NCI-H524 treated with DMSO at 0.1 percent for 48 hours (cell line): ENCODE measurements at regions not wholly inside any gene's neighbourhood (a gene's known extent, or its start where the extent isn't known, plus 50 kb on each side); places are given as distances from the start of the nearest gene placed in this dataset.
A peak's percentile ranks its signal among the peaks of the same experiment; 100 is the strongest.
"Not testable (repeated sequence)": the region's sequence is repeated elsewhere in the genome, so short reads cannot be mapped to it uniquely, and the experiment has no call there.

Source experiments
- DNase-seq: peaks from one replicate; lab custom pipeline; 2025; lab: John Stamatoyannopoulos, UW

DNA sequence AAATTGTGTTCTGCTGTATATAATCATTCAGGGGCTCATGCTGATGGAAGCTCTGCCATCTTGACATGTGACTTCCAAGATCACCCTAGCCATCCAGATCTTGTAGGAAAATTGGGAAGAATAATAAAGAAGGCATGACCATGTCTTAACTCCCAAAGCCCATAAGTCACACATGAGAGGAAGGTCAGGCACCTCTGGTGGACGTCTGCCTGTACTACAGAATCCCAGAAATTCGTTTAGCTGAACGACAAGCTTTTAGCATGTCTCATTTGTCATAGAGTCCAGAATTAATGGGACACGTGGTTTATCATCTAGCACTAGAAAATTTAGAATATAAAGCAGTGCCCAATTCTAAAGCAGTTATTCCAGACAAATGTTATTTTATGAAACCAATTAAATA, 212.7 kb downstream of the CENPC start:
- no peak for DNase-seq

DNA sequence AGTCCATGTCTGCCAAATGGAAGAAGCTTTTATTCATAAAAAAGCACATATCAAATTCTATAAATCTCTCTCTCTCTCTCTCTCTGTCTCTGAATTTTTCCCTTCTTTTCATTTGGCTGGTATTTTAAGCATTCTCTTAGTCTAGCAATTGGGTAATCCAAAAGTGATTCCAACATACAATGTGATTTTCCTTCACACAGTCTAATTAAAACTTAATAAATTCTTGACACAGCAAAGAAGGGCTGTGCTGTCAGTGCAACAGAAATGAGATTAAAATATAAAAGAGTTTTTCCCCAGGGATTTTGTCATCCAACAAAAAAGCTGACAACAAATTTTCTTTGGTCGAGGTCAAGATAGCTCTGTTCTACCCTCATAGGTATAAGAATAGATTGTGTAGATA, 216.9 kb downstream of the CENPC start:
- no peak for DNase-seq

DNA sequence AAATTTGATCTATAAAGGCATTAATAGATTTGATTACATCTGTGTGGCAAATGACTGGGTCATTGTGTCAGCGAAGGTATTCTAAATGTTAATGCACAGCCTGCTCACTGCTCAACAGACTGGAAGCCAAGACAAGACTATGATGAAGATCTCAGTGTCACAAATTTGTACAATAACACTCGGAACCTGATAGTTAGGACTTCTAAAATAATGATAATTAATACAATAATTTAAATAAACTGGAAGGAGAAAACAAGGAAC, 217.4 kb downstream of the CENPC start:
- no peak for DNase-seq

DNA sequence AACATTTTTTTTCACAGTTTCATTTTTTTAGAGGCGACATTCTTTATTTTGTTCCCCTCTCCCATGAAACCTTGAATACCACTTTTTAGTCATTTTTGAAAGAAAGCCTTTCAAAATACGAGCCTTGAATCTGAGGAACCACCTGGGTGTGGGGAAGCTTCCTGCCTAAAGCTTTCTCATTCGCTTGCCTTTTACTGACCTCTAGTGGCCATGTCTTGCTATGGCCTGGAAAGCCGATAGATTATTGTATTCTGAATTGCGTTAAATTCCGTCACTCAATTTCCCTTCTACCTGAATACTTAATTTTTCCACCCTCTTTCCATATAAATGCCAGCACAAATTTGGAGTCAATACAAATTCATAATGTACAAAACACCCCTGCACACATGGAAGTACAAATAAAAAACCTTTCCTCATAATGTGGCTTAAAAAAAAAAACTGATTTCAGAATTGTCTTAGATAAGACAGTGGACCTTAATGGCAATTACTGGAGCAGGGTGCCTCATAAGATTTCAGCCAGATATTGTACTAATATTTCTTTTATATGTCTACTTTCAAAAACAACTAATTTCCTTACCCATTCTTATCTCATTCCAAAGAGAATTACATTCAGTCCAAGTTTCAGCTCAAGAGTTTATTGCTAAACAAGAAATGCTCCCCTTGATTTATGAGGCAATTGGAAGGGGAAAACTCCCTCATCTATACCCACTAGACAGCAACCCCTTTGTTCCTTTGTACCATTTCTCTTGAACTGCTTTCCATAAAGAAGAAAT, 217.9 kb downstream of the CENPC start:
- DNase-seq, result no peak

DNA sequence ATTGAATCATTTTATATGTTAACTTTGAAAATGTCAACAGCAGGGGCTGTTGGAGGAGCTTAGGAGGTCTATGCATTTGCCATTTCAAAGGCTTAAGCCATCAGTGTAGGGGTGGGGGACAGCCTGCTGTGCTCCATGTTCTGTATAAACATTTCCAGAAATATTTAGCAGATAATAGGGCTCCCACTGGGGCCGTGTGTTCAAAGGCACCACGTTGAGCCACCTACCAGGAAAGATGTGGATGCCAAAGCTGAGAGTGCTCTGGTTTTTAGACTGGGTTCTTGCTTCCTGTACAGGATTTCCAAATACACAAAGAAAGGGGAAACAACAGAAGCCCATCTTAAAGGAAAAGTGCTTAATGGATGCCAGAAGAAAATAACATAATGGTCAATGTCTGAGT, 219.5 kb downstream of the CENPC start:
- DNase-seq, result no peak

DNA sequence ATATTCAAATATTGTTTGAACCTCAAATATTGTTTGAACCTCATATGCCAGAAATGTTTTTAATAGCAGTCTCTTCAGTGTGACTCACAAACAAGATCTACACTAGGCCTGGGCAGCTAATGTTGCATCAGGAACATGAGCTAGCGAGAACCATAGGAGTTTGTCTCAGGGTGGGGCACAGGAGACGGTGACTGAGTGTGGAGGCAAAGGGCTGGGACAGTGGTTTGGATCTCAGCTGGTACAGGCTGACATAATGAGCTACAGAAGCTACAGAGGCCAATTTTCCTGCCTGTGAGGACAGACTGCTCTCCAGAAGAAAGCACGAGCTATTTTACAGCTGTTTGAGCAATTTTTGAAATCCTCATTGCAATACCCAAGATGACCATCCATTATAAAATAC, 224.7 kb downstream of the CENPC start:
- no peak for DNase-seq

DNA sequence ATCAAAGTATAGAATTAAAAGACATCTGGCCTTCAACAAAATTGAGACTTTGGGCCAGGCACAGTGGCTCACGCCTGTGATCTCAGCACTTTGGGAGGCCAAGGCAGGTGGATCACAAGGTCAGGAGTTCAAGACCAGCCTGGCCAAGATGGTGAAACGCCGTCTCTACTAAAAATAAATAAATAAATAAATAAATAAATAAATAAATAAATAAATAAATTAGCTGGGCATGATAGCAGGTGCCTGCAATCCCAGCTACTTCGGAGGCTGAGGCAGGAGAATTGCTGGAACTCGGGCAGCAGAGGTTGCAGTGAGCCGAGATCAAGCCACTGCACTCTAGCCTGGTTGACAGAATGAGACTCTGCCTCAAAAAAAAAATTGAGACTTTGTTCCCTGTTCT, 225.7 kb downstream of the CENPC start:
- not testable (repeated sequence) for DNase-seq

DNA sequence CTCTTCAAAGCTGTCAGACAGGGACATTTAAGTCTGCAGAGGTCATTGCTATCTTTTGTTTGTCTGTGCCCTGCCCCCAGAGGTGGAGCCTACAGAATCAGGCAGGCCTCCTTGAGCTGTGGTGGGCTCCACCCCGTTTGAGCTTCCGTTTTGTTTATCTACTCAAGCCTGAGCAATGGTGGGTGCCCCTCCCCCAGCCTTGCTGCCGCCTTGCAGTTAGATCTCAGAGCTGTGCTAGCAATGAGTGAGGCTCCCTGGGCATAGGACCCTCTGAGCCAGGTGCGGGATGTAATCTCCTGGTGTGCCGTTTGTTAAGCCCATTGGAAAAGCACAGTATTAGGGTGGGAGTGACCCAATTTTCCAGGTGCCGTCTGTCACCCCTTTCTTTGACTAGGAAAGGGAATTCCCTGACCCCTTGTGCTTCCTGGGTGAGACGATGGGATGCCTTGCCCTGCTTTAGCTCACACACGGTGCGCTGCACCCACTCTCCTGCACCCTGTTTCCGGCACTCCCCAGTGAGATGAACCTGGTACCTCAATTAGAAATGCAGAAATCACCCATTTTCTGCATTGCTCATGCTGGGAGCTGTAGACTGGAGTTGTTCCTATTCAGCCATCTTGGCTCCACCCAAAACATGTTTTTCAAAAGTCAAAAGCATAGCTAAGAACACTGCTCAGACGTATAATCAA, 244.7 kb downstream of the CENPC start:
- not testable (repeated sequence) for DNase-seq

DNA sequence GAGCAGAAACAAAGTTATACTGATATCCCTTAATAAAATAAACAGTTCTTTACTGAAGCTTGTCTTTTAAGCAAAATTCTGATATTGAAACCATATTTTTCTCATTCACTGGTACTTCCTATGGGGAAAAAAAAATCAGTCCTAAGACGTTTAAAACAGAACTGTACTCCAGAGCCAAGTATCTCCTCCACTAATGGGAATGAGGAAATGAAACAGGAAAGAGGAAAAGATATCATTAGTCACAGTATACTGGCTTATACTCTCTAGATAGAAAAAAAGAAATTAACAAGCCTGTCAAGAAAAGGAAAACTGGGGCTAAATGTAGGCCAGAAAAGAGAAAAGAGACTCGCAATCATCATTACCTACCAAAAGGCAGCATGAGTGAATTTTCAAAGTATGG, 252.7 kb downstream of the CENPC start:
- no peak for DNase-seq

DNA sequence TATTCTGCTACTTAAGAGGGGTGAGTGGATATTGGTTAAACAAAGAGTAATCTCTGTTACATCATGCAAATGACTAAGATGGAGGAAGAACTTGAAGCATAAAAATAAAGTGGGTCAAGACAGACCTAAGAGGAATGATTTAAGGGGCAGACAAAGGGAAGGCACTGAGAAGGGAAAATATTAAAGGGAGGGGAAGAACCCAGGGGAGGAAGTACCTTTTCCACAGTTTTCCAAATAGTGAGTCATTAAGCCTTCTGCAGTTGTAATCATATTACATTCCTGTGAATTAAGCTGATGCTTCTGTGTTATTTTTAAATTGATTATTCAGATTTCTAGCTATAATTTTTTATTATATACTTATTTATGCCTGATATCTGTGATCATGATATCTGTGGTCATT, 253.3 kb downstream of the CENPC start:
- no peak for DNase-seq

DNA sequence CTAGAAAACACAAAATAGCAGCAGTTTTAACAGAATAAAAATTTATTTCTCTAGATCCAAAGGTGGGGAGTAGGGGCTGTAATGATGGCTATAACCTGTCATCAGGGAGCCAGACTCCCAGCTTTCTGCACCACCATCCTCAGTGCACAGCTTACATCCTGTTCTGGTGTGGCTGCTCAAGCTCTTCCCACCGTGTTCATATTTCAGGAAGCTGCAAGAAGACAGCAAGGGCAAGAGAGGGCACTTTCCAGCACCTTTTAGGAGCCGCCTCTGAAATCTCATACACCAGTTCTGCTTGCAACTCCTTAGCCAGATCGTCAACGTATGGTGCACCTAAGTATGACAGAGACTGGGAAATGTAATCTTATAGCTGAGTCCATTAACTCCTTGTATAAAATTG, 253.7 kb downstream of the CENPC start:
- DNase-seq, result no peak

DNA sequence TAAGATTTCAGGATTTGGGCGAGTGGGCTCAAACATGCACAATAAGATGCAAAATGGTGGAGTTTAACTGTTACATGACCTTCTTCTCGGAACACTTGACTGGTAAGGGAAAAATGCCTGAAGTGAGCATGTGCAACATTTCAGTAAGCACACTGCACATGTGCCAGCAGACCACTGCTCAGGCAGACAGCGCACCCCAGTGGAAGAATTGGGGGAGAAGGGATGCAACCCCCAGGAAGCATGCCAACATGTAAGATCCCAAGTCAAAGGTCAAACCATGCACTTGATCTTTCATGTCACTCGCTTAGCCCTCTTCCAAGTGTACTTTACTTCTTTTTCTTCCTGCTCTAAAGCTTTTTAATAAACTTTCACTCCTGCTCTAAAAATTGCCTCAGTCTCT, 256.3 kb downstream of the CENPC start:
- DNase-seq, result peak; percentile 50

DNA sequence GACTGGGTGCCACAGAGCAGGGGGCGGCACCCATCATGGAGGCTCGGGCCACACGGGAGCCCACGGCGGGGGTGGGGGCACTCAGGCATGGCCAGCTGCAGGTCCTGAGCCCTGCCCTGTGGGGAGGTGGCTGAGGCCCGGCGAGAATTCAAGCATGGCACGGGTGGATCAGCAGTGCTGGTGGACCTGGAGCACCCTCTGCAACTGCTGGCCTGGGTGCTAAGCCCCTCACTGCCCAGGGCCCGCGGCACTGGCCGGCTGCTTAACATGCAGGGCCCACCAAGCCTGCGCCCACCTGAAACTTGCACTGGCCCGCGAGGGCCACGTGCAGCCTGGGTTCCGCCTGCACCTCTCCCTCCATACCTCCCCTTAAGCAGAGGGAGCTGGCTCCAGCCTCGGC, 258.6 kb downstream of the CENPC start:
- DNase-seq, result no peak

DNA sequence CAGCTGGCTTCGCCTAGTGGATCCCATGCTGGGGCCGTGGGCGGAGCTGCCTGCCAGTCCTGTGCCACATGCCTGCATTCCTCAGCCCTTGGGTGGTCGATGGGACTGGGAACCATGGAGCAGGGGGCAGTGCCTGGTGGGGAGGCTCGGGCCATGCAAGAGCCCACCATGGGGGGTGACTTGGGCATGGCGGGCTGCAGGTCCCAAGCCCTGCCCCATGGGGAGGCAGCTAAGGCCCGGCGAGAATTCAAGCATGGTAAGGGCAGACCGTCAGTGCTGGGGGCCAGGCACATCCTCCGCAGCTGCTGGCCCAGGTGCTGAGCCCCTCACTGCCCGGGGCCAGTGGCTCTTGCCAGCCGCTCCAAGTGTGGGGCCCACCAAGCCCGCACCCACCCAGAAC, 262.6 kb downstream of the CENPC start:
- DNase-seq, result no peak

DNA sequence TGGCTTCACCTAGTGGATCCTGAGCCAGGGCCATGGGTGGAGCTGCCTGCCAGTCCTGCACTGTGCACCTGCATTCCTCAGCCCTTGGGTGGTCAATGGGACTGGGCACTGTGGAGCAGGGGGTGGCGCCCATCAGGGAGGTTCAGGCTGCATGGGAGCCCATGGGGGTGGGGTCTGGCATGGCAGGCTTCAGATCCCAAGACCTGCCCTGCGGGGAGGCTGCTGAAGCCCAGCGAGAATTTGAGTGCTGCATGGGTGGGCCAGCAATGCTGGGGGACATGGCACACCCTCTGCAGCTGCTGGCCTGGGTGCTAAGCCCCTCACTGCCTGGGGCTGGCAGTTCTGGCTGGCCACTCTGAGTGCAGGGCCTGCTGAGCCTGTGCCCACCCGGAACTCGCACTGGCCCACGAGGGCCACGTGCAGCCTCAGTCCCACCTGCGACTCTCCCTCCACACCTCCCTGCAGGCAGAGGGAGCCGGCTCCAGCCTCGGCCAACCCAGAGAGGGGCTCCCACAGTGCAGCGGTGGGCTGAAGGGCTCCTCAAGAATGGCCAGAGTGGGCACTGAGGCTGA, 270.0 kb downstream of the CENPC start:
- no peak for DNase-seq

DNA sequence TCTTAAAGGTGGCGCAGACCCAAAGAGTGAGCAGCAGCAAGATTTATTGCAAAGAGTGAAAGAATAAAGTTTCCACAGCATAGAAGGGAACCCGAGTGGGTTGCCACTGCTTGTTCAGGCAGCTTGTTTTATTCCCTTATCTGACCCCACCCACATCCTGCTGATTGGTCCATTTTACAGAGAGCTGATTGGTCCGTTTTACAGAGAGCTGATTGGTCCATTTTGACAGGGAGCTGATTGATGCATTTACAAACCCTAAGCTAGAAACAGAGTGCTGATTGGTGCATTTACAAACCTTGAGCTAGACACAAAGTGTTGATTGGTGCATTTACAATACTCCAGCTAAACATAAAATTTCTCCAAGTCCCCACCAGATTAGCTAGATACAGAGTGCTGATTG, 270.6 kb downstream of the CENPC start:
- DNase-seq, result not testable (repeated sequence)

DNA sequence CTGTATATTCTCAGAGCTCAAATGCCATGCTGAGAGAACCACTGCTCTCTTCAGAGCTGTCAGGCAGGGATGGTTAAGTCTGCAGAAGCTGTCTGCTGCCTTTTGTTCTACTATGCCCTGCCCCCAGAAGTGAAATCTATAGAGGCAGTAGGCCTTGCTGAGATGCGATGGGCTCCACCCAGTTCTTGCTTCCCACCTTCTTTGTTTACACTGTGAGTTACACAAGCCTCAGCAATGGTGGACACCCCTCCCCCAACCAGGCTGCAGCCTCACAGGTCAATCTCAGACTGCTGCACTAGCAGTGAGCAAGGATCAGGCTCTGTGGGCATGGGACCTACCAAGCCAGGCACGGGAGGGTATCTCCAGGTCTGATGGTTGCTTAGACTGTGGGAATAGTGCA, 271.6 kb downstream of the CENPC start:
- no peak for DNase-seq

DNA sequence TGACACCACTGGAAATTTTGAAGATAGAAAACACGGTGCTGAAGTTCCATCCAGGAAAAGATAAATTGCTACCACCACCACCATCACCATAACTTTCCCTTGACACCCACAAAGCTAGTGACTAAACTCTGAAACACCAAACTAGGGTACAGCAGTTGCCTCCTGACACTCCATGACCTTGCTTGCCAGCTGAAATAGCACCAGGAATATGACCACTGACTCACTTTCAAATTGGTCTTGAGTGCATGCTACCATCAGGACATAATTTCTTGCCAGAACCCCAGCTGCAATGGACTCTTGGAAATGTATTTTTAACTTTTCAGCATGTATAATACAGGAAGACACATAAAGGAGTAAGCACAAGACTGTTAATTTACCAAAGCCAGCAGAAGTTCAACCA, 283.3 kb downstream of the CENPC start:
- DNase-seq, result no peak

DNA sequence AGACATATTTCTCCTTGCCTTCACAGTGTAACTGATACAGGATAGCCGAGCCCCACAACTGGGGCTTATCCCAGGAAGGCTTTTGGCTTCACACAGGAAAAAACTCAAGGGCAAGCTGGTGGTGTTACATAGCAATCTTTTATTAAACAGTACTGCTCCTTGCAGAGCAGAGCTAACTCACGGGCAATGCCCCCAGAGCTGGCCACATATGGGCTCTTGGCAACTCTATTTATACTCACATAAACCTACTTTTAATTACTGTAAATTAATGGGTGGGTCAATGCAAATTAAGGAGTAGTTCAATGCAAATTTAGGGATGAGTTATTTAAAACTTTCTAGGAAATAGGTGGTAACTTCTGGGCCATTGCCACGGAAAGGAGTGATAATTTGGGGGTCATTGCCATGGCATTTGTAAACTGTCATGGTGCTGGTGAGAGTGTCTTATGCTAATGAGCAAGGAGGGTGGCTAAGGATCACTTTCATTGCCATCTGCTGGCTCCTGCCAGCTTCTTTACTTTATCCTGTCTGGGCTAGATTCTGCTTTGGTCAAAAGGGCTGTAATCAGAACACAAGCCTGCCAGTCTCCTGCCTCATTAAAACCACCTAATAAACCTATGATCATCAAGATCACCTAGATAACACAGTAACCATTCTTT, 288.8 kb downstream of the CENPC start:
- DNase-seq, result peak; percentile 68

DNA sequence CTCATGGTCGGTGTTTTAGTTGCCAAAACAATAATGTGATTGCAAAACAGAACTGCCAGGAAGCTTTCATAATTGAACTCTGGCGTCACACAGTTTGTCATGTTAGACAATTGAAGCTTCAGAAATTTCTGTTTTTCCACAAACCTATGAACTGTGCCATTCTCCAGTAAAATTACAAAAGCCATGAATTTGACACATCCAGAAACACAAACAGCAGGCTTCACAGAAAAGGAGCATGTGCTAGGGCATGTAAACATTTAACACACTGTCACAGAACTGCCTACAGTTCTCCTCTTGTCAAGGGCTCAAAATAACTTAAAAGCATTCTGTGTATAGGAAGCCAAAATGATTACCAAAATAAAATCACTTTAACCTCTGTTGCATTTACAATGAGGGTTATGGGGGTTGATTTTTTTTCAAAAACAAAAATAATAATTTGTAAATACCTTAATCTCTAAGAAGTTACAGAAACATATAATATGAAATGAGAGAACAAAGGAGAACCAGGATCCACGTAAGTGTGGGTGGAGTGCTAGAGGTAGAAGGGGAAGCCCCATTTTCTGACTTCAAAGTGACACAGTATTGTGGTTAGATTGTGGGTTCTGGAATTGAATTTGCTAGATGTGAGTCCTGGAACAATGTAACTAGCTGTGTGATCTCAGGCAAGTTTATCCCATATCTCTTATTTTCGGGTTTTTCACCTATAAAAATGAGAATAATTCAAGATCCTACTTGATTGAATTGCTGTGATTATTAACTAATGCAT, 295.0 kb downstream of the CENPC start:
- no peak for DNase-seq

DNA sequence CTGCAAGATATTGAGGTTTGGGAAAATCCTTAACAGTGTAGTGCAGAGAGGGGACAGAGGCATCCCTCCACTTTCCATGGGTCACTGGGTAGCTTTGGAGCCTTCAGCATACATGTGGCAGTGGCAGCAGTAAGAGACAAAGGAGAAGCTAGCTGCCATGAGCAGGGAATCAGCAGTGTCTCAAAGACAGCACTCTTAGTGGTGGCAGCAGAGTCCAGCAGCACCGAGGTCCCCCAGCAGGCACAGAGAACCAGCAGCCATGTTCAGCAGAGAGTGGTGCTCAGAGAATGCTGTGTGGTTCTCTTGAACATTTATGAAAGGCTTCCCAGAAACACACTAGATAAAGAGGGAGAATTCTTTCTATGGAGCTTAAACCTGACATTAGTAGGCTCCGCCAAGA, 308.5 kb downstream of the CENPC start:
- DNase-seq, result no peak

DNA sequence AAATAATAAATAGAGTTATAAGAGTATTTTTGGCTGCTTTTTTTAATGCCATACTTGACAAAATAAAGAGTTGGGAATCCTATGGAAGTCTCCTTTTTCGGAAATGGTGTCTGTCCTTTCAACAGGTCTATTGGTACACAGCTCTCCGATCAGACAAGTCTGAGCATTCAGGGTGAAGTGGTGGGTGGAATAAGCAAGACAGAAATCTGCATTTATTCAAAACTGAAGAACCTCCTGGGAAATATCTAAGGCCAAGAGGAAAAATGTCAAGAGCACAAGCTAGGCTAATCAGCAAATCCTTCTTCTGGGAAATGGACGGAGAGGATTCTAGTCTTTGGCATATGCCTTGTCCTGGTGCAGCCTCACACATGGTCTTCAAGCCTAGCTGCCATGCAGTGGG, 309.0 kb downstream of the CENPC start:
- no peak for DNase-seq

DNA sequence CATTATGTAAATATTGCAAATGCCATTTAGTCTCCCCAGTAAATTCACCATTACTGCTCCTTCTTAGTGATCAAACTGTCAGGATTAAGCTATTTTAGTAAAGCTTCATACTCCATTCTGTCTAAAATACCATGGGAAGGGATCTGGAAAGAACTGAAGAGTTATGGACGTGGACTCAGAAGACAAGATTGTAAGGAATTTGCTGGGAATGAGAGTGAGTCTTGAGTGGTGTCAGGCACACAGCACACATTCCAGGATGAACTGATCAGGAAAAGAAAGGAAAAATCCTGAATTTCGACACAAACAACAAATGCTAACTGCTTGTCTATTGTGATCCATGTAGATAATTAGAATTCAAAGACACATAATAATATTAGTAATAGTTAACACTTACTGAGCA, 311.0 kb downstream of the CENPC start:
- DNase-seq, result no peak
